Body of pancreas (tissue), 4 donors: ENCODE measurements at regions not wholly inside any gene's neighbourhood (a gene's known extent, or its start where the extent isn't known, plus 50 kb on each side); places are given as distances from the start of the nearest gene placed in this dataset.

Source experiments
- POLR2A ChIP-seq, 3 donors: fragments of 450-650 bp; IDR thresholded peaks; one replicate each; pipeline ENCODE4 v1.6.1; 2016; ENCODE audit warnings: antibody characterized with exemption in 3 of 3, mild to moderate bottlenecking in 2 of 3
- TF ChIP-seq, protein P1 (sequence below), 7 experiments: fragments of 450-650 bp in 4 of 7; fragments of 200-600 bp in 3 of 7; sonication (generic) in 3 of 7; IDR thresholded peaks; one replicate each; pipeline ENCODE4 v1.5.1; 2016 to 2019; ENCODE audit warnings: antibody characterized with exemption in 7 of 7

DNA sequence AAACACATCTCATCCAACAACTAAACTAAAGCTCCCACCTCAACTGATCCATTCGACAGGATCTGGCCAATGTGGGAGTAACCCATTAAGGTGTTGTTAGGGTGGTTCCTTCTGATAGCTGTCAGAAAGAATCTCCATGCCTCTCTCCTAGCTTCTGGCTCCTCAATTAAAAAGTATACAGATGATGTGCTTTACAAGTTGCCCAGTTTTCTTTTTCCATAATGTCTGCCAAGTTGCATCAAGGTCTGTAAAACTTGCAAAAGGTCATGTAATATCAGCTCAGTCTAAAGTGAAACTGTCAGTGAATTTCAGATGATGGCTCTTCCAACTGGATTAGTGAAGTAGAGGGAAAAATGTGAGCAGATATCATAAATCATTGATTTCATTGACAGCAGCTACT, 191.8 kb downstream of the RAB28 start:
- TF ChIP-seq, protein P1, sequence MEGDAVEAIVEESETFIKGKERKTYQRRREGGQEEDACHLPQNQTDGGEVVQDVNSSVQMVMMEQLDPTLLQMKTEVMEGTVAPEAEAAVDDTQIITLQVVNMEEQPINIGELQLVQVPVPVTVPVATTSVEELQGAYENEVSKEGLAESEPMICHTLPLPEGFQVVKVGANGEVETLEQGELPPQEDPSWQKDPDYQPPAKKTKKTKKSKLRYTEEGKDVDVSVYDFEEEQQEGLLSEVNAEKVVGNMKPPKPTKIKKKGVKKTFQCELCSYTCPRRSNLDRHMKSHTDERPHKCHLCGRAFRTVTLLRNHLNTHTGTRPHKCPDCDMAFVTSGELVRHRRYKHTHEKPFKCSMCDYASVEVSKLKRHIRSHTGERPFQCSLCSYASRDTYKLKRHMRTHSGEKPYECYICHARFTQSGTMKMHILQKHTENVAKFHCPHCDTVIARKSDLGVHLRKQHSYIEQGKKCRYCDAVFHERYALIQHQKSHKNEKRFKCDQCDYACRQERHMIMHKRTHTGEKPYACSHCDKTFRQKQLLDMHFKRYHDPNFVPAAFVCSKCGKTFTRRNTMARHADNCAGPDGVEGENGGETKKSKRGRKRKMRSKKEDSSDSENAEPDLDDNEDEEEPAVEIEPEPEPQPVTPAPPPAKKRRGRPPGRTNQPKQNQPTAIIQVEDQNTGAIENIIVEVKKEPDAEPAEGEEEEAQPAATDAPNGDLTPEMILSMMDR (IDR thresholded peaks at IDR 0.05): no peak
- no peak for TF ChIP-seq POLR2A (IDR thresholded peaks at IDR 0.05)
